Putamen (tissue), 1 donor: ENCODE measurements at regions not wholly inside any gene's neighbourhood (a gene's known extent, or its start where the extent isn't known, plus 50 kb on each side); places are given as distances from the start of the nearest gene placed in this dataset.

Source experiments
- DNase-seq: peaks from one replicate; pipeline ENCODE4 v3.0.0-alpha.2; 2016; ENCODE audit warnings: low spot score

DNA sequence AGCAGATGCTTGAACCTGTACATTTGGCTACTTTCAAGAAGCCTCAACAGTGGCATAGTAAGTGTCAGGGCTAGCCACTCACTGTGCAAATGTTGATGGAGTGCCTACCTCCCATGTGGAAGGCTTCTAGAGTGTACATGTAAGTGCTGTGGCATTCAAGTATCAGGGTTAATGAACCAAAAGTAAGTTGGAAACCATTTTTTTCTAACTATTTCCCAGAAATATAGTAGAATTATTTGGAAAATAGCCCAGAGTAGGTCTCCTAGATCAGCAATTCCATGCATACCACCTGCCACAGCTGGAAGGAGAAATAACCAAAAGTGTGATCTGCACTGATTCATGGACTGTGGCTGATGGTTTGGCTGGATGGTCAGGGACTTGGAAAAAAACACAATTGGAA is 53.3 kb downstream of the FOXD1 start:
- DNase-seq: no peak

GRCh38 chr5:73394610-73395009 is 54.0 kb downstream of the FOXD1 start:
- no peak for DNase-seq

- no peak for DNase-seq
These were observed 54.7 kb downstream of the FOXD1 start for GRCh38 chr5:73393611-73394489.

- no peak for DNase-seq
These were observed 55.8 kb downstream of the FOXD1 start for GRCh38 chr5:73392775-73393174.

DNA sequence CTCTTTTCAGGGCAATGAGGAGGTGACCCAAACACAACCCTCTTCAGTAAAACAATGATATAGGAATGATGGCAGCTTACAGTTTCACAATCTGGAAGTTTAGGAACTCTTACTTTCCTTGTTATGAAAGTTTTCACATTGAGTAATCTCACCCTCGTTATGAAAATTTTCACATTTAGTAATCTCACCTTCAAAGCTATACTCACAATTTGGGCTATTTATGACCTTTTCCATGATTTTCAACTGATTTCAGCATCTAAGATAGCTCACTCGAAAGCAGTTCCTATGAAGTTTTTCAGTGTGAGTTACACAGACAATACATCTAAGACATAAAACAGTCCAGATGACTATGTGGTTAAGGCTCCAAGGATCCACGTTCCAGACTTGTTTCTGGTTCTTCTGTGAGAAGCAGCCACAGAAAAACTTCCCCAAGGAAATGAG is 57.1 kb downstream of the FOXD1 start:
- DNase-seq: no peak

DNA sequence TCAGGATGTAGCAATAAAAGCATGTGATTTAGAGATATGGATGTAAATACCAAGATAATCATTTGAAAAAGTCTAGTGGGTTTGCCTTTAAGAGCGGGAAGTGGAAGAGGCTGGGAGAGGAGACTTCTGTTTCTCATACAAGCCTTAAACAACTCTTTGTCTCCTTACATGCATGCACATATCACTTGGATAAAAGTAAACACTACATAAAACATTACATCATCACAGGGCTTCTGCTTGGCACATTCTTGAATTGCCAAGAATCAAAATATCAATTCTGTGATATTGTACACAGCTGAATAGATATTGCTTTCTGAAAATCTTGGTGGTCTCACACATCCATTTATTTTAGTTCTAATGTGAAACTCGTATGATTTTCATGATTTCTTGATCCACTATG is 57.6 kb downstream of the FOXD1 start:
- no peak for DNase-seq

GRCh38 chr5:73388740-73389139 is 59.8 kb downstream of the FOXD1 start:
- DNase-seq: no peak

DNA sequence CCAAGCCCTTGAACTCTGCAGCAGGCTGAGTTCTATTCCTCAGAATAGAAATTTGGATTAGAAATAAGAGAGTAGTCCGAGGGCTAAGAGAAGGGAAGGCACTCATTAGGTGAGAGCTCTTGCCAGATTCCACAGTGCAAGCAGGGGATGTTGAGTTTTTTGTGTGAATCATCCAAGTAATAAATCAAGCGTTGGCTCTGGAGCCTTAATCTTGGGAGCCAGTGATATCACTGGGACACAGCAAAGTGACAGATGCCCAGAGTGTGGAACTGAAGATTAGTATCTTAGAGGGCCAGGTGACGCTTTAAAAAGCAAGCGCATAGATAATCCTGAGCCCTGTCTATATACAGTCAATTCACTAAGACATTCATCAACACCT is 60.3 kb downstream of the FOXD1 start:
- no peak for DNase-seq

DNA sequence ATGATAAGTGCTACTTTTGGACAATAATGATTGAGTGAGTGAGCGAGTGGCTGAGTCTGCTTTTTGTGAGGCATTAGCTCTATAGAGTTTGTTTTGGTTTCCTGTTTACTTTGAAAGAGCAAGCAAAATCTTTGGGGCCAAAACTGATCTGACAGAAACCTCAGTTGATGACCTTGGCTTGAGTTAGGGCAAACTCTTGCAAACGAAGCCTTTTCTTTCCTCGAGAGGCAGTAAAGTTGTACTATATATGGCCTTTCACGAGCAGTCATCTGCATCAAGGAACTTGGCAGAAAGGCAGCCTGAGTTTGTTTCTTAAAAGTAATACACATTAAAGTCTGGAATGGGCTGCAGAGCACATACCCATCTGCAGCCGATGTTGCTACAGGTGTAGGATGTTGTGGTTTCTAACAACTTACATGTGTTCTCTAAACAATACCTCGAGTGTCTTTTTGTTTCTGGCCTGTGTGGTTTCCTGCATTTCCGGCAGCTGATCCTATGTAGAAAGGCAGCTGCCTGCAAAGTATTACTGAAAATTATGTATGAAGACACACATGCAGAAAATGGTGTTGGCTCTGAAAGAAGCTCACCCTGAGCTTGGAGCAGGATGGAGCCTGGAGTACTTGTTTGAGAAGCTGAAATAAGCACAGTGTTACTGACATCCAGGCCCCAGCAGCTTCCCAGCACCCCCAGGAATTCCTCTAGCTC is 60.8 kb downstream of the FOXD1 start:
- DNase-seq: no peak

- no peak for DNase-seq
These were observed 61.4 kb downstream of the FOXD1 start for GRCh38 chr5:73387149-73387591.

DNA sequence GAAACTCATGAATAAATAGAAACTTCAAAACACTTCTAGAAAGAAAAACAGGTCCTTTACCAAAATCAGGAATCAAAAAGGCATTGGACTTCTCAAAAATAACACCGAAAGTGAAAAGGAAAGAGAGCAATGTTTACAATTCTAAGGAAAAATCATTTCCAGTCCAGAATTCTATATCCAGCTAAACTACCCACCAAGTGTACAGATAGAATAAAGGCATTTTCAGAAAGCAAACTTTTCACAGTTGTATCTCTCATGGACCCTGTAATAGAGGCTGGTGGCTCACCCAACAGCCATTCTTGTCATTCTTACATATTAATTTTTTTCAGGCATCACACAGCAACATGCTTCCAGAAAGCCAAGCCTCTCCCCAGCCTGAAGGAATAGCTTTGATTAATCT is 63.7 kb downstream of the FOXD1 start:
- no peak for DNase-seq

GRCh38 chr5:73382401-73382740 is 66.2 kb downstream of the FOXD1 start:
- DNase-seq: no peak

GRCh38 chr5:73381590-73382400 is 66.8 kb downstream of the FOXD1 start:
- DNase-seq: no peak

DNA sequence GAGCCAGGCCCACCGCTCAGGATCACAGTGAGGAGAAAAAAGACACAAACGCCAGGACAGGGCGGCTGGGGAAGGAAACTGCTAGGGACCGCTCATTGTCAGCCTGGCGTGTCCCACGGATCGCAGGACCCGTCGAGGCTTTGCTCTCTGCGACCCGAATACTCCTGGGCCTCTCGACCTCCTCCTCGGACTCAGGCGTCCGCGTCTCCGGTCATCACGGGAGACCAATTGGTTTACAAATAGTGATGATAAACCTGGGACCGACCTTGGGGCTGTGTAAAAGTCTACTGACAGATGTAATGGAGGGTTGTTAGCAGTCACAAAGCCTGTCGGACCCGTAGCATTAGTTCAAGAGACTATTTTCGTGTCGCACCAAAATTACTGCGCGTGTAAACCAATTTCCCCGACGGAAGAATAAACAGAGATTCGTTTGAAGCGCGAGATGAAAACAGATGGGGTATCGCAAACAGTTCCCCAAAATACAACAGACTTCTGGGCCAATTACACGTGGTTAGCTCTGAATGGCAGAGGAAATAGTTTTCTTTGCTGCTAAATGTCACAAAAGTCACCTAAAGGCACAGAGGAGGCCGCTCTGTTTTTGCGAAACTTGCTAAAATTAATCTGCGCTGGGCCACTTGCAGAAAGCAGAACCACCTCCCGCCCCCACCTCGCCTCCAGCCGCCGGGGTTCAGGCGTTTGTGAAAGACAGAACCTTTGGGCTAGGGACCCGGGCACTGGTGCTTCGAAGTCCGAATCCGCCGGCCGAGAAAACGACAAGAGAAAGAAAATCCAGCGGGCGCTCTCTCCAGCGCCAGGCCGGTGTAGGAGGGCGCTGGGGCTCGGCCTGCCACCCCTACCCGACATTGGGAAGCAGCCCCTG is 67.6 kb downstream of the FOXD1 start:
- DNase-seq: no peak

DNA sequence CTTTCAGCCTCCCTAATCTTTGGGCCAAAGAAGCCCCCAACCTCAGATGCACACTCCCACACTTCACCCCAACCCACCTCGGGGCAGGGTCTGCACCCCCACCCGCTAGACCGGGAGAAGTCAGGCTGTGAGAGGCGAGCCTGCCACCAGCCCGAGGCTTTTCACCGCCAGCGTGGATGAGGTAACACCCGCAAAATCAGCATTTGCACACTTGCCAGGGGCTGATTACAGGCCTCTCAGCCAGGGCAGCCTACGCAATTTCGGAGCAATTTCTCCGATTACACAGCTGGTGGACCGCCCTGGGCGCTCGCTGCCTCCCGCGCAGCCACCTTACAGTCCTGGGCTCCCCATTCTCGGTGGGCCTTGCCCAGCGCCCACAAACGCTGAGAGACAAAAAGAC is 68.5 kb downstream of the FOXD1 start:
- no peak for DNase-seq

DNA sequence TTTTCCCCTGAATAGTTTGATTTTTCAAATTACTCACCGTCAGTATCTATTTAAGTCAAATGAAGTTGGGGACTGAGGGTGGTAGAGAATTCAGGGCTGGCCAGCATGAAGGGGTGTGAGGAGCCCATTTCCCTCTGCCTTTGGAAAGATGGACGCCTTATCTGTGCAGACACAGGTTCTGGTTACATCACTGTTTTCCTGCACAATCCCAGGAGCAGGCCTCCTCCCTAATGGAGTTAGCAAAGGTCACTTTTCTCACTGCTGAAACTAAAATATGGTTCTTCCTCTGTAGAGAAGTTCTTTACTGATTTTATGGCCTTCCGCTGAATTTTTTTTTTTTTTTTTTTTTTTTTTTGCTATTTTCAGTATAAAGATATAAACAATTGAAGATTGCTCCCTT is 69.1 kb downstream of the FOXD1 start:
- DNase-seq: no peak

DNA sequence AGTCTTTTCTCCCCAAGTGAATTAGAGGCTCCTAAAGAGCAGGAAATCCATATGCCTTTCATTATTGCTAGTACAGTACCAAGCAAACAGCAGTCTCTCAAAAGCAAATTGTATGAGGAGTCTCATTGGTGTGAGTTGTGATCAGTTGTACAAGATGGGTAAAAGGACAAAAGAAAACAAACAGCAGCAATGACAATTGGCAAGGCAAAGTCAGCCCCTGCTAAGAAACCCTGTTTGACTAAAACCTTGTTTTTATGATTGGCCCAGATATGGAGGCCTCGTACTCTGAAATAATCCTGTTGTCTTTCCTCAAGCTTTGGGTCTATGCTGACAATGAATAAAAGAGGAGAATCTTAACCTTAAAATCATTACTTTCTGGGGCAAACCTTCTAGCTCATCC is 69.8 kb downstream of the FOXD1 start:
- DNase-seq: no peak

GRCh38 chr5:73378070-73378469 is 70.5 kb downstream of the FOXD1 start:
- no peak for DNase-seq

DNA sequence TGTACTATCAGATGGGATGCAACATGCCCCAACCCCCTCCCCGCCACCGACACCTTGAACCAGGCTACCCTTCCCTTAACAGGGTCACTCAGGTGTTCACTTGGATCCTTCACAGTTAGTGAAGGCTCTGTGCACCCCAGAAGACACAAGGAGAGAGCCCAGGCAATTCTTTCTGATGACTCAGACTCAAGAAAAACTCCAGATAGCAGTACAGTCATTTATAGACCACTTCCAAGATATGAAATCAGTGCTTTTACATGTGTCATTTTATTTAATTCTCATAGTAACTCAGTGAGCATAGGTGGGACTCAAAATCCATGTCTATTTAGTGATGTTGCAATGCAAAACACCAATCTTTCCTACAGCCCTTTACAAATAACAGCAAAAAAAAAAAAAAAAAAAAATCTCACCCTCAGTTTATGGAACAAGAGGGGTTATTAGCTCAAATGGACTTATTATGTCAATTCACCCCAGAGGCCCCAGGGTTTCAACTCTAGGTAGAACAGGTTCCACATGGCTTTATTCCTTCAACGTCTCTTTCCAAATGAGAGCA is 71.9 kb downstream of the FOXD1 start:
- DNase-seq: no peak

DNA sequence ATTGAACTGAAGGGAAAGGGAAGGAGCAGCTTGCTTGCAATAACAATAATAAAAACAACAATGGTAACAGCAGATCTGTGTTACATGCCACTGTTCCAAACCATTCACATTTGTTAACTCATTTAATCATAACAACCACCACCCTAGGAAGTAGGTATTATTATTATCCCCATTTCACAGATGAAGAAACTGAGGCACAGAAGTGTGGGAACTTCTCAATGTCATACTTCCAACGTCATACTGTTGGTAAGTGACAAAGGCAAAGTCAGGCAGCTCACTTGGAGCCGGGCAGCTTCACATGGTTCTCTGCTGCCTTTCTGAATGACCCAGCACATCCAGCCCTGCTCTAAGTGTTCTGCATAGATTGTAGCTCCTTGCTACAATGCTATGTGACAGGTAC is 72.6 kb downstream of the FOXD1 start:
- no peak for DNase-seq

DNA sequence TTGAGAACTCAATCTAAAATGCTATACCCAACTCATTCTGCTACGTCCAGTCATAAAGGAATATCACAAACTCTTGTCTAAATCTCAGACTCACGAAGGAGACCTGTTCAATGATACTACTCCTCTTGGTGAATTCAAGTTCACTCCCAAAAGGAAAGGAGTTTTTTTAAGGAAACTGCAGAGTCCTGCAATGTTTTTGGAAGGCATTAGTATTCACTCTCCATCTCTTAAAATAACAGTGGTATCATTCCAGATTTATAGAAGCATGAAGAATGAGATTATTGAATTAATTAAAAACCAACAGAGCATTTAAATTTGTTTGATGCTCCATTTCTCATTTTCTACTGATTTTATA is 73.4 kb downstream of the FOXD1 start:
- DNase-seq: no peak
